ENCODE measurements at regions not wholly inside any gene's neighbourhood (a gene's known extent, or its start where the extent isn't known, plus 50 kb on each side); places are given as distances from the start of the nearest gene placed in this dataset.

DNA sequence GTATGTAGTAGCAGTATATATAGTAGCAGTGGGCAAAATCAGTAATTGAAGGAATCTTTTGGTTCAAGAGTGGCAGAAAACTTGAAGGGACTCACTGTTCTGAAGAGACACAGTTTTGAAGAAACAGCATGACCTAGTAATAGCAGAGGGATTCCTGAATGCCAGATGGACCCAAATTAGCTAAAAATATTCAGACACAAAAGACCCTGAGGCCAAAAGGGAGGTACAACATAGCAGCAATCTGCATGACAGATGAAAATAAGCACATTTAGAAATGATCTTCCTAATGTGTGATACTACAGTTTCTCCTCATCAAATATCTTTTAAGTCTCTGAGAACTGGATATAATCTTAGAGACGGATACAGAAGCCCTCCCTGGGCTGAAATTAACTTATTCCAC lies 536.6 kb downstream of the PPARGC1A start:
- TF ChIP-seq, protein P1, sequence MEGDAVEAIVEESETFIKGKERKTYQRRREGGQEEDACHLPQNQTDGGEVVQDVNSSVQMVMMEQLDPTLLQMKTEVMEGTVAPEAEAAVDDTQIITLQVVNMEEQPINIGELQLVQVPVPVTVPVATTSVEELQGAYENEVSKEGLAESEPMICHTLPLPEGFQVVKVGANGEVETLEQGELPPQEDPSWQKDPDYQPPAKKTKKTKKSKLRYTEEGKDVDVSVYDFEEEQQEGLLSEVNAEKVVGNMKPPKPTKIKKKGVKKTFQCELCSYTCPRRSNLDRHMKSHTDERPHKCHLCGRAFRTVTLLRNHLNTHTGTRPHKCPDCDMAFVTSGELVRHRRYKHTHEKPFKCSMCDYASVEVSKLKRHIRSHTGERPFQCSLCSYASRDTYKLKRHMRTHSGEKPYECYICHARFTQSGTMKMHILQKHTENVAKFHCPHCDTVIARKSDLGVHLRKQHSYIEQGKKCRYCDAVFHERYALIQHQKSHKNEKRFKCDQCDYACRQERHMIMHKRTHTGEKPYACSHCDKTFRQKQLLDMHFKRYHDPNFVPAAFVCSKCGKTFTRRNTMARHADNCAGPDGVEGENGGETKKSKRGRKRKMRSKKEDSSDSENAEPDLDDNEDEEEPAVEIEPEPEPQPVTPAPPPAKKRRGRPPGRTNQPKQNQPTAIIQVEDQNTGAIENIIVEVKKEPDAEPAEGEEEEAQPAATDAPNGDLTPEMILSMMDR (IDR thresholded peaks at IDR 0.05), result no peak
- no peak for TF ChIP-seq POLR2A (IDR thresholded peaks at IDR 0.05)

Measured in uterus (tissue), 2 donors.